ENCODE measurements at regions not wholly inside any gene's neighbourhood (a gene's known extent, or its start where the extent isn't known, plus 50 kb on each side); places are given as distances from the start of the nearest gene placed in this dataset.

DNA sequence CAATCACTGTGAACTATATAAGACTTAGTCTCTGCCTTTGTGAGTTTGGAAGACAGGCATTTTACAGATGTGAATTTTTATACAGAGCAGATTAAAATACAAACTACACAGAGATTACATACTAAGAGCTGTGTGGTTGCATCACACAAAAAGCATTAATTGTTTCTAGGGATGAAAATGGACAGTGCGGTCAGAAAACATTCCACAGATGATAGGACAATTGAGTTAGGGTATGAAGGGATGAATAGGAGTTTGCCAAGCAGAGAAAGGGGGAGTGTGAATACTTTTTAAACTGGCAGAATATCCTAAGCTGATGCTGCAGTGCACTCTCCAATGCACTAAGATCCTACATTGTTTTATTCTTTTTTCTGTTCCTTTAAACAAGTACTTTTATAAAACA is 345.8 kb downstream of the VRK1 start:
- WGBS, 2 experiments (ENCODE audit: extremely low coverage in 2 of 2, insufficient read length in 1 of 2), result no CpG with 5 or more reads among the region's 1 CpG
- Histone ChIP-seq H3K79me1 (ENCODE audit: low read depth in 1 of 2, low read length in 2 of 2) (no peaks in the 10 kb centered on the region), H2AK9ac (replicated peaks; ENCODE audit: low read depth, low read length, poor library complexity) (no peak overlapping the region), H3K27me3 (ENCODE audit: control insufficient read depth, insufficient read depth, low read length) (no peaks in the 10 kb centered on the region), H3K36me3 (ENCODE audit: control insufficient read depth, insufficient read depth, low read length) (no peaks in the 10 kb centered on the region), H3K4ac (ENCODE audit: low read depth, low read length) (no peak overlapping the region), H2BK120ac (ENCODE audit: low read depth, low read length) (no peak overlapping the region), H3K56ac (ENCODE audit: extremely low read depth, insufficient read depth, low read length) (no peak overlapping the region), H3K4me1 (ENCODE audit: control insufficient read depth, insufficient read depth, low read length) (no peaks in the 10 kb centered on the region), H3K23ac (ENCODE audit: low read depth, low read length) (no peak overlapping the region), H2AFZ (replicated peaks; ENCODE audit: low read length, poor library complexity) (no peak overlapping the region), H3K4me3 (ENCODE audit: insufficient read depth, low read depth, low read length) (no peak overlapping the region), H4K8ac (ENCODE audit: low read depth in 2 of 2, low read length in 2 of 2) (no peak overlapping the region), H4K91ac (ENCODE audit: insufficient read depth, low read depth, low read length) (no peak overlapping the region), H3K18ac (ENCODE audit: low read depth, low read length) (no peak overlapping the region), H3K4me2 (ENCODE audit: low read depth, low read length) (no peak overlapping the region), H3K14ac (replicated peaks; ENCODE audit: low read depth, low read length) (no peak overlapping the region), H2AK5ac (ENCODE audit: low read depth, low read length) (no peak overlapping the region), H2BK15ac (ENCODE audit: low read depth, low read length) (no peak overlapping the region), H4K20me1 (ENCODE audit: insufficient read depth, low read length) (no peaks in the 10 kb centered on the region), H2BK20ac (ENCODE audit: low read depth, low read length) (no peak overlapping the region), H3K9me3 (ENCODE audit: control insufficient read depth, insufficient read depth, low read length) (peaks cover 35% of the 10 kb centered on the region), H4K5ac (ENCODE audit: low read depth, low read length) (no peak overlapping the region), H3K9ac (ENCODE audit: low read depth, low read length) (no peak overlapping the region), H2BK5ac (ENCODE audit: low read depth, low read length, poor library complexity, severe bottlenecking) (no peak overlapping the region), H3K9me1 (ENCODE audit: insufficient read depth, low read length) (no peaks in the 10 kb centered on the region), H3K27ac (ENCODE audit: insufficient read depth, low read length) (no peak overlapping the region)
- dilution Hi-C loops (cut with HindIII; ENCODE audit: low sequenced_read_pairs, unreplicated experiment) (no loop called here), in situ Hi-C loops (cut with MboI; ENCODE audit: low sequenced_read_pairs) (no loop called here), intact Hi-C loops (cut with micrococcal nuclease) (no loop called here)
- CTCF ChIA-PET, result no interaction called here
- BruUV-seq (replicated peaks), result no TSS peak
- TF ChIP-seq SMC3 (IDR thresholded peaks at IDR 0.05; ENCODE audit: low read depth, low read length) (no peak), CEBPB (IDR thresholded peaks at IDR 0.05; ENCODE audit: low read depth, low read length) (no peak), MXI1 (IDR thresholded peaks at IDR 0.05; ENCODE audit: borderline replicate concordance, low read depth, low read length) (no peak), BHLHE40 (IDR thresholded peaks at IDR 0.05; ENCODE audit: low read depth, low read length) (no peak), CHD1 (IDR thresholded peaks at IDR 0.05; ENCODE audit: low read depth, low read length) (no peak), POLR2A (IDR thresholded peaks at IDR 0.05; ENCODE audit: low read depth, low read length) (no peak), NFE2L2 (IDR thresholded peaks at IDR 0.05; ENCODE audit: low read depth, low read length) (no peak), RFX5 (IDR thresholded peaks at IDR 0.05; ENCODE audit: low read depth, low read length) (no peak), MAFK (IDR thresholded peaks at IDR 0.05; ENCODE audit: low read depth, low read length) (no peak), RAD21 (IDR thresholded peaks at IDR 0.05; ENCODE audit: low read length) (no peak)
- TF ChIP-seq, protein P1, sequence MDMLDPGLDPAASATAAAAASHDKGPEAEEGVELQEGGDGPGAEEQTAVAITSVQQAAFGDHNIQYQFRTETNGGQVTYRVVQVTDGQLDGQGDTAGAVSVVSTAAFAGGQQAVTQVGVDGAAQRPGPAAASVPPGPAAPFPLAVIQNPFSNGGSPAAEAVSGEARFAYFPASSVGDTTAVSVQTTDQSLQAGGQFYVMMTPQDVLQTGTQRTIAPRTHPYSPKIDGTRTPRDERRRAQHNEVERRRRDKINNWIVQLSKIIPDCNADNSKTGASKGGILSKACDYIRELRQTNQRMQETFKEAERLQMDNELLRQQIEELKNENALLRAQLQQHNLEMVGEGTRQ (IDR thresholded peaks at IDR 0.05; ENCODE audit: low read depth, low read length), result no peak
- TF ChIP-seq, protein P2, sequence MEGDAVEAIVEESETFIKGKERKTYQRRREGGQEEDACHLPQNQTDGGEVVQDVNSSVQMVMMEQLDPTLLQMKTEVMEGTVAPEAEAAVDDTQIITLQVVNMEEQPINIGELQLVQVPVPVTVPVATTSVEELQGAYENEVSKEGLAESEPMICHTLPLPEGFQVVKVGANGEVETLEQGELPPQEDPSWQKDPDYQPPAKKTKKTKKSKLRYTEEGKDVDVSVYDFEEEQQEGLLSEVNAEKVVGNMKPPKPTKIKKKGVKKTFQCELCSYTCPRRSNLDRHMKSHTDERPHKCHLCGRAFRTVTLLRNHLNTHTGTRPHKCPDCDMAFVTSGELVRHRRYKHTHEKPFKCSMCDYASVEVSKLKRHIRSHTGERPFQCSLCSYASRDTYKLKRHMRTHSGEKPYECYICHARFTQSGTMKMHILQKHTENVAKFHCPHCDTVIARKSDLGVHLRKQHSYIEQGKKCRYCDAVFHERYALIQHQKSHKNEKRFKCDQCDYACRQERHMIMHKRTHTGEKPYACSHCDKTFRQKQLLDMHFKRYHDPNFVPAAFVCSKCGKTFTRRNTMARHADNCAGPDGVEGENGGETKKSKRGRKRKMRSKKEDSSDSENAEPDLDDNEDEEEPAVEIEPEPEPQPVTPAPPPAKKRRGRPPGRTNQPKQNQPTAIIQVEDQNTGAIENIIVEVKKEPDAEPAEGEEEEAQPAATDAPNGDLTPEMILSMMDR (conservative IDR thresholded peaks at IDR 0.05; ENCODE audit: low read depth, low read length), result no peak
- TF ChIP-seq, protein P3, sequence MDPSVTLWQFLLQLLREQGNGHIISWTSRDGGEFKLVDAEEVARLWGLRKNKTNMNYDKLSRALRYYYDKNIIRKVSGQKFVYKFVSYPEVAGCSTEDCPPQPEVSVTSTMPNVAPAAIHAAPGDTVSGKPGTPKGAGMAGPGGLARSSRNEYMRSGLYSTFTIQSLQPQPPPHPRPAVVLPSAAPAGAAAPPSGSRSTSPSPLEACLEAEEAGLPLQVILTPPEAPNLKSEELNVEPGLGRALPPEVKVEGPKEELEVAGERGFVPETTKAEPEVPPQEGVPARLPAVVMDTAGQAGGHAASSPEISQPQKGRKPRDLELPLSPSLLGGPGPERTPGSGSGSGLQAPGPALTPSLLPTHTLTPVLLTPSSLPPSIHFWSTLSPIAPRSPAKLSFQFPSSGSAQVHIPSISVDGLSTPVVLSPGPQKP (IDR thresholded peaks at IDR 0.05; ENCODE audit: borderline replicate concordance, low read depth, low read length), result no peak
- no peak for ATAC-seq (ENCODE audit: low read depth)
- POLR2A ChIA-PET (ENCODE audit: unreplicated experiment), result no interaction called here
- no peak for DNase-seq

Data from IMR-90 (cell line).